GM19240 (cell line): ENCODE measurements at regions not wholly inside any gene's neighbourhood (a gene's known extent, or its start where the extent isn't known, plus 50 kb on each side); places are given as distances from the start of the nearest gene placed in this dataset.

Source experiments
- DNase-seq: peaks from one replicate; pipeline ENCODE4 v3.0.0; 2011; ENCODE audit warnings: low spot score; ENCODE audit not compliant: insufficient read length

GRCh38 chr6:148085631-148086331 is 256.9 kb upstream of the SASH1 start:
- DNase-seq: no peak

- no peak for DNase-seq
Observed at GRCh38 chr6:148086386-148086785, 256.3 kb upstream of the SASH1 start.

- DNase-seq: no peak
Observed at GRCh38 chr6:148086843-148087242, 255.8 kb upstream of the SASH1 start.

GRCh38 chr6:148087659-148088058 is 255.0 kb upstream of the SASH1 start:
- DNase-seq: no peak

- DNase-seq: no peak
Observed at GRCh38 chr6:148090326-148090725, 252.3 kb upstream of the SASH1 start.

- DNase-seq: no peak
Observed at GRCh38 chr6:148091394-148091793, 251.2 kb upstream of the SASH1 start.

GRCh38 chr6:148103436-148103835 is 239.2 kb upstream of the SASH1 start:
- no peak for DNase-seq

- DNase-seq: no peak
Observed at GRCh38 chr6:148104131-148104530, 238.5 kb upstream of the SASH1 start.

GRCh38 chr6:148105695-148106094 is 236.9 kb upstream of the SASH1 start:
- DNase-seq: no peak

- DNase-seq: no peak
Observed at GRCh38 chr6:148107911-148108310, 234.7 kb upstream of the SASH1 start.

GRCh38 chr6:148109732-148110131 is 232.9 kb upstream of the SASH1 start:
- DNase-seq: no peak

GRCh38 chr6:148110925-148111324 is 231.7 kb upstream of the SASH1 start:
- no peak for DNase-seq

GRCh38 chr6:148112851-148113319 is 229.8 kb upstream of the SASH1 start:
- no peak for DNase-seq

GRCh38 chr6:148116001-148116400 is 226.6 kb upstream of the SASH1 start:
- DNase-seq: no peak

GRCh38 chr6:148118244-148118643 is 224.4 kb upstream of the SASH1 start:
- no peak for DNase-seq

GRCh38 chr6:148128014-148128730 is 214.5 kb upstream of the SASH1 start:
- DNase-seq: no peak

- no peak for DNase-seq
Observed at GRCh38 chr6:148134592-148134991, 208.0 kb upstream of the SASH1 start.

- DNase-seq: no peak
Observed at GRCh38 chr6:148136586-148136985, 206.1 kb upstream of the SASH1 start.

GRCh38 chr6:148137652-148138051 is 205.0 kb upstream of the SASH1 start:
- DNase-seq: no peak

- DNase-seq: no peak
Observed at GRCh38 chr6:148138573-148138972, 204.1 kb upstream of the SASH1 start.

- no peak for DNase-seq
Observed at GRCh38 chr6:148140772-148141557, 201.7 kb upstream of the SASH1 start.

GRCh38 chr6:148142821-148143220 is 199.8 kb upstream of the SASH1 start:
- DNase-seq: no peak
